ENCODE measurements at regions not wholly inside any gene's neighbourhood (a gene's known extent, or its start where the extent isn't known, plus 50 kb on each side); places are given as distances from the start of the nearest gene placed in this dataset.

- TF ChIP-seq CTCF (IDR thresholded peaks at IDR 0.05; ENCODE audit: control extremely low read depth in 1 of 3, insufficient read depth in 1 of 3, low read depth in 1 of 3, low read length in 3 of 3) = no peak
- TF ChIP-seq TCF12 (IDR thresholded peaks at IDR 0.05; ENCODE audit: low read depth, low read length) = peak; percentile 83; the same call in 1 of the 2 replicates
- no peak for TF ChIP-seq USF2 (IDR thresholded peaks at IDR 0.05; ENCODE audit: low read length)
- no peak for TF ChIP-seq EP300 (IDR thresholded peaks at IDR 0.05; ENCODE audit: borderline replicate concordance in 1 of 2, low read depth in 2 of 2, low read length in 2 of 2)
- TF ChIP-seq MAFK (IDR thresholded peaks at IDR 0.05; ENCODE audit: low read depth, low read length) = no peak
Measured at GRCh38 chr2:117273009-117273671, 541.4 kb upstream of the DDX18 start.
